GM12892 (cell line): ENCODE measurements at regions not wholly inside any gene's neighbourhood (a gene's known extent, or its start where the extent isn't known, plus 50 kb on each side); places are given as distances from the start of the nearest gene placed in this dataset.

ENCODE experiments used
- POLR2A ChIP-seq: IDR thresholded peaks from 2 replicates; pipeline ENCODE4 v1.6.1; 2011; ENCODE audit warnings: low read depth, low read length, control low read depth
- POLR2AphosphoS5 ChIP-seq: IDR thresholded peaks from 2 replicates; pipeline ENCODE4 v1.6.1; 2011; ENCODE audit warnings: low read depth, low read length, control low read depth
- TAF1 ChIP-seq: IDR thresholded peaks from 2 replicates; pipeline ENCODE4 v1.6.1; 2011; ENCODE audit warnings: low read depth, mild to moderate bottlenecking, control low read depth, low read length, borderline replicate concordance

DNA sequence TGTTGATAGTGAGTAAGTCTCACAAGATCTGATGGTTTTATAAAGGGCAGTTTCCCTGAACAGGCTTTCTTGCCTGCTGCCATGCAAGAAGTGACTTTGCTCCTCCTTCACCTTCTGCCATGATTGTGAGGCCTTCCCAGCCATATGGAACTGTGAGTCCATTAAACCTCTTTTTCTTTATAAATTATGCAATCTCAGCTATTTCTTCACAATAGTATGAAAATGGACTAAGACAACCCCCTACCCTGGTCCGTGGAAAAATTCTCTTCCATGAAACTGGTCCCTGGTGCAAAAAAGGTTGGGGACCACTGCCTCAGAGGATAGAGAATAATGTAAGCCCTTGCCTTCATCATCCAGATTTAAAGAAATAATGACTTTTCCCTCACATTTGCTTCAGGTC is 861.3 kb downstream of the QKI start:
- TF ChIP-seq POLR2A (no peak), POLR2AphosphoS5 (no peak), TAF1 (no peak)
